Tibial artery (tissue), 4 donors: ENCODE measurements at regions not wholly inside any gene's neighbourhood (a gene's known extent, or its start where the extent isn't known, plus 50 kb on each side); places are given as distances from the start of the nearest gene placed in this dataset.

ENCODE experiments used
- DNase-seq, 2 donors: peaks; one replicate each; pipeline ENCODE4 v3.0.0-alpha.2; 2019
- H3K27ac ChIP-seq, 2 donors: fragments of 200-600 bp; sonication (generic) in 1 of 2; 1 replicate in 1 of 2; 2 replicates in 1 of 2; pipeline ENCODE4 v1.5.1; 2018 to 2019; ENCODE audit warnings: mild to moderate bottlenecking in 1 of 2
- H3K27me3 ChIP-seq, 2 donors: fragments of 200-600 bp; sonication (generic) in 1 of 2; one replicate each; pipeline versions ENCODE4 v1.5.1 to v1.6.0; 2016 to 2019
- H3K36me3 ChIP-seq, 3 donors: fragments of 200-600 bp; sonication (generic) in 2 of 3; one replicate each; pipeline ENCODE4 v1.5.1; 2016 to 2019; ENCODE audit warnings: mild to moderate bottlenecking in 2 of 3
- H3K4me1 ChIP-seq, 4 donors: fragments of 200-600 bp; sonication (generic) in 2 of 4; 1 replicate in 3 of 4; 2 replicates in 1 of 4; pipeline ENCODE4 v1.5.1; 2016 to 2019
- H3K4me3 ChIP-seq, 2 donors: fragments of 200-600 bp; sonication (generic) in 1 of 2; 1 replicate in 1 of 2; 2 replicates in 1 of 2; pipeline ENCODE4 v1.5.1; 2018 to 2019; ENCODE audit warnings: mild to moderate bottlenecking in 2 of 2
- H3K9me3 ChIP-seq, 3 donors: fragments of 200-600 bp; sonication (generic) in 1 of 3; one replicate each; pipeline ENCODE4 v1.5.1; 2016 to 2019
- intact Hi-C: fragments of 100-400 bp; cut with DNase I; formaldehyde crosslinking; loops from one replicate; pipeline ENCODE4 v1.15.0; 2023; ENCODE audit warnings: low total_unique reads
- TF ChIP-seq, protein P1 (sequence below), 2 experiments: fragments of 200-600 bp in 1 of 2; fragments of 450-650 bp in 1 of 2; IDR thresholded peaks; one replicate each; pipeline ENCODE4 v1.5.1; 2017 to 2019; ENCODE audit warnings: antibody characterized with exemption in 2 of 2, mild to moderate bottlenecking in 1 of 2, moderate library complexity in 1 of 2

DNA sequence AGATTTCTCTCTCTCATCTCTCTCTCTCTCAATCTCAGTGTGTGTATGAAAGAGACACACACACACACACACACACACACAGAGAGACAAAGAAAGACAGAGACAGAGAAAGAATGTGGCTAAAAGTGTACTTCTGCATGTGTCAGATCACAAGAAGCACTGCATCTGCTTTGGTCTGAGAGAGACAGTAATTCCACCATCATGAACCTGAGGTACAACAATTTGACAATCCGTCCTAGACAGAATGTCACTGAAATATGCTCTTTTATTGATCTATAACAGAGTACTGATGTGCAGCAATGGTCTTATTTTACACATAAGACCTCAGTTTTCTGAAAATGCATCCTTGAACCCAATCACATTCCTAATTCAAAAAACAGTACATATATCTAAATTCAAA is 576.2 kb upstream of the SMIM31 start:
- H3K36me3 ChIP-seq = no peaks in the 10 kb centered on the region
- TF ChIP-seq, protein P1, sequence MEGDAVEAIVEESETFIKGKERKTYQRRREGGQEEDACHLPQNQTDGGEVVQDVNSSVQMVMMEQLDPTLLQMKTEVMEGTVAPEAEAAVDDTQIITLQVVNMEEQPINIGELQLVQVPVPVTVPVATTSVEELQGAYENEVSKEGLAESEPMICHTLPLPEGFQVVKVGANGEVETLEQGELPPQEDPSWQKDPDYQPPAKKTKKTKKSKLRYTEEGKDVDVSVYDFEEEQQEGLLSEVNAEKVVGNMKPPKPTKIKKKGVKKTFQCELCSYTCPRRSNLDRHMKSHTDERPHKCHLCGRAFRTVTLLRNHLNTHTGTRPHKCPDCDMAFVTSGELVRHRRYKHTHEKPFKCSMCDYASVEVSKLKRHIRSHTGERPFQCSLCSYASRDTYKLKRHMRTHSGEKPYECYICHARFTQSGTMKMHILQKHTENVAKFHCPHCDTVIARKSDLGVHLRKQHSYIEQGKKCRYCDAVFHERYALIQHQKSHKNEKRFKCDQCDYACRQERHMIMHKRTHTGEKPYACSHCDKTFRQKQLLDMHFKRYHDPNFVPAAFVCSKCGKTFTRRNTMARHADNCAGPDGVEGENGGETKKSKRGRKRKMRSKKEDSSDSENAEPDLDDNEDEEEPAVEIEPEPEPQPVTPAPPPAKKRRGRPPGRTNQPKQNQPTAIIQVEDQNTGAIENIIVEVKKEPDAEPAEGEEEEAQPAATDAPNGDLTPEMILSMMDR (IDR thresholded peaks at IDR 0.05) = no peak
- no peaks in the 10 kb centered on the region for H3K4me1 ChIP-seq
- H3K4me3 ChIP-seq = no peak overlapping the region
- H3K27me3 ChIP-seq = no peaks in the 10 kb centered on the region
- no peaks in the 10 kb centered on the region for H3K9me3 ChIP-seq
- intact Hi-C loops = loop anchor here (5.0 kb wide), 1 partner anchor 500 kb away; no protein-coding TSS in a partner anchor
- H3K27ac ChIP-seq = no peak overlapping the region
- no peak for DNase-seq

DNA sequence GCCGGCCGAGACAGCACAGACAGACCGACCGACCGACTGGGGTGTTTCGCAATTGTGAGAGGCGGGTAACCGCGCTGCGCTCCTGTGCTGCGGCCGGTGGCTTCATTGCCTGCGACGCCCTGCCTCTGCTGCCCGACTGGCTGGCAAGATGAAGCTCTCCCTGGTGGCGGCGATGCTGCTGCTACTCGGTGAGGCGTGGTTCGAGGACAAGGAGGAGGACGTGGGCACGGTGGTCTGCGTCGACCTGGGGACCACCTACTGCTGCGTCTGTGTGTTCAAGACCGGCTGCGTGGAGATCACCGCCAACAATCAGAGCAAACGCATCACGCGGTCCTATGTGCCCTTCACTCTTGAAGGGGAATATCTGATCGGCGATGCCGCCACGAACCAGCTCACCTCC is 565.7 kb upstream of the SMIM31 start:
- TF ChIP-seq, protein P1 (IDR thresholded peaks at IDR 0.05) = no peak
- H3K4me3 ChIP-seq = no peak overlapping the region
- DNase-seq = no peak
- no peaks in the 10 kb centered on the region for H3K27me3 ChIP-seq
- intact Hi-C loops = no loop called here
- H3K4me1 ChIP-seq = no peaks in the 10 kb centered on the region
- no peak overlapping the region for H3K27ac ChIP-seq
- H3K36me3 ChIP-seq = no peaks in the 10 kb centered on the region
- H3K9me3 ChIP-seq = no peaks in the 10 kb centered on the region

DNA sequence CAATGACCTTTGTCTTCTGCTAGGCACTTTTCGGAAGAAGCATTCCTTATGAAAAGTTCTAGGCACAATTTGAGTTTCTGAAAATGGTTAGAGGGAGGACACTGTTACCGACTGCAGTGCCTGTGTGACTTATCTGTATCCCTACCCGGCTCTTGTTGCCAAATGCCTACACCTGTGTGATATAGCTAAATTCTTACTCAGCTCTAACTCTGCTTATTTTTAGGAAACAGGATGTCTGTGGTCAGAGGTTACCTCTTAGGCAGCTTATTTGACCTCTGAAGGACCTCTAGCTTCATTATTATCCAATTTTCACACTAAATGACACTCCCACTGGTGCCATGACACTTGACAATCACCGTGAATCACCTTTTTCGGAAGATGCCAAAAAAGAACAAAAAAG is 561.1 kb upstream of the SMIM31 start:
- no peaks in the 10 kb centered on the region for H3K36me3 ChIP-seq
- no peaks in the 10 kb centered on the region for H3K4me1 ChIP-seq
- H3K4me3 ChIP-seq = no peak overlapping the region
- intact Hi-C loops = no loop called here
- no peaks in the 10 kb centered on the region for H3K9me3 ChIP-seq
- no peak for DNase-seq
- TF ChIP-seq, protein P1 (IDR thresholded peaks at IDR 0.05) = no peak
- no peaks in the 10 kb centered on the region for H3K27me3 ChIP-seq
- no peak overlapping the region for H3K27ac ChIP-seq

DNA sequence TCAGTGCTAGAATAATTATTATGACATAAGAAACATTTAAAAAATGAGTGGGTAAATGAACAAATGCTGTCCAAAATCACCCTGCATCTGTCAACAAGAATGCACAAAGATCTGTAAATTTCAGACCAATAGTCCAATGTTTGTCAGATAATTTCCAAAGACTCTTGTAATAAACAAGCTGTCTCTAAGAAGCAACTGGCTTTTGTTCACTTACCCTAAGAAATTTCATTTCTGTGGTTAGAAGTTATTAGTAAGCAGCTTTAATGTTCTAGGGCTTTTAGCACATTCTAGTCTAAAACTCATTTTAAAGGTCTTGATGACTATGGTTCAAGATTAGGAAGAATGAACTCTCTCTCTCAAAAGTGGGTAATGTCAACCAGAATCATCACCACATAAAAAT is 560.3 kb upstream of the SMIM31 start:
- Histone ChIP-seq H3K9me3 (no peaks in the 10 kb centered on the region), H3K4me3 (no peak overlapping the region), H3K27ac (no peak overlapping the region), H3K36me3 (no peaks in the 10 kb centered on the region), H3K4me1 (no peaks in the 10 kb centered on the region), H3K27me3 (no peaks in the 10 kb centered on the region)
- DNase-seq = no peak
- TF ChIP-seq, protein P1 (IDR thresholded peaks at IDR 0.05) = no peak
- intact Hi-C loops = no loop called here

DNA sequence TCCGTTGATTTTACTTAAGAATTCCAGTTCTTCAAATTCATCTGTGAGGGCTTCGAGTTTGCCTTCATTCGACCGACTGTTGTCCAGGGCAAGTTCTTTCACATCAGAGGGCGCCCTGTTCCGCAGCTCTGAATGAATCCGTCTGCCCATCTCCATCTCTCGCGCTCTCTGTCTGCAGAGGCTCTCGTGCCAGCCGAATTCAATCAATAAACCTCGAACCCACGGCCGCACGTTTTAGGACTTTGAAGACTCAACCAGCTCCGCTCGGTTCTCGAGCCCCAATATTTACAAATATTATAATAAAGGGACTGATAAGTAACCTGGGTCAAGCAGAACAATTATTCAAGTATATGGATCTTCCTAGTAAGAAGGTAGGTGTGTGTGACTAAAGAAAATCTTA is 556.4 kb upstream of the SMIM31 start:
- intact Hi-C loops = no loop called here
- TF ChIP-seq, protein P1 (IDR thresholded peaks at IDR 0.05) = no peak

DNA sequence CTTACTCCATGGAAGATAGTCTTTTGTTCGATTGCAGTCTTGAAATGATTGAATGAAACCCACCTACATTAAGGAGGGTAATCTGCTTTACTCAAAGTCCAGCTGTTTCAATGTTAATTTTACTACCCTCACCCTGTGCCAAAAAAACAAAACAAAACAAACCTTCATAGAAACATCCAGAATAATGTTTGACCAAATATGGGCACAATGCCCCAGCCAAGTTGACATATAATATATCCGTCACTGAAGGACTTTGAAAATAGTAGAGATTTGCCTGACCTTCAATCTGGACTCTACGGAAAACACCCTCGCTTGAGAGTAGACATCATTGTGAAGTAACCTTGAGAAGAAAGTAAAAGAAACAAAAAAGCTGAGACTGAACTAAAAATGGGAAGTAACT is 550.5 kb upstream of the SMIM31 start:
- intact Hi-C loops = no loop called here
- Histone ChIP-seq H3K9me3 (no peaks in the 10 kb centered on the region), H3K4me3 (no peak overlapping the region), H3K27ac (no peak overlapping the region), H3K36me3 (no peaks in the 10 kb centered on the region), H3K27me3 (no peaks in the 10 kb centered on the region), H3K4me1 (no peaks in the 10 kb centered on the region)
- TF ChIP-seq, protein P1 (IDR thresholded peaks at IDR 0.05) = no peak
- DNase-seq = no peak

More for the DNA sequence above, 556.4 kb upstream of the SMIM31 start:
- H3K9me3 ChIP-seq = no peaks in the 10 kb centered on the region
- no peaks in the 10 kb centered on the region for H3K36me3 ChIP-seq
- no peak overlapping the region for H3K27ac ChIP-seq
- H3K4me1 ChIP-seq = no peaks in the 10 kb centered on the region
- DNase-seq = no peak
- H3K27me3 ChIP-seq = no peaks in the 10 kb centered on the region
- H3K4me3 ChIP-seq = no peak overlapping the region
